ENCODE measurements at regions not wholly inside any gene's neighbourhood (a gene's known extent, or its start where the extent isn't known, plus 50 kb on each side); places are given as distances from the start of the nearest gene placed in this dataset.

DNA sequence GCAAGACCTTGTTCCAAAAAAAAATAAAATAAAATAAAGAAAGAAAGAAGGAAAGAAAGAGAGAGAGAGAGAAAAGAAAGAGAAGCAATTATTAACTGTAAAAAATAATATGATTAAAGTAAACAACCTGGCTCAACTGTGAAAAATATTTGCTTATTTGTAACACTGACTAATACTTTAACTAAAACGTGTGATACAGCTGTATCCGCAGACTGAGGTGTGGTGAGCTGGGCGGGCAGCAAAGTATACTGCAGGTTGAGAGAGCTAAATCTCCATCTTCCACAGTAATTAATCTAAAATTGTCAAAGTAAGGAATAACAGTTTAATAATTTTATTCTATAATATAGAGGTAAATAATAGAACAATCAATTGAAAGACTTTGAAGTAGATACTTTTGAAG, 145.5 kb upstream of the FAM241A start:
- Histone ChIP-seq H3K4ac (replicated peaks; ENCODE audit: insufficient read length, low read depth, low read length) (no peak overlapping the region), H4K8ac (ENCODE audit: extremely low read depth, insufficient read depth, low read length) (no peak overlapping the region), H3K4me2 (ENCODE audit: insufficient read depth in 1 of 2, low read depth in 2 of 2, low read length in 2 of 2) (no peak overlapping the region), H3K23me2 (ENCODE audit: low read depth, low read length) (no peaks in the 10 kb centered on the region), H2BK120ac (replicated peaks; ENCODE audit: low read depth, low read length) (no peak overlapping the region), H3K27me3 (replicated peaks in 1 of 4; ENCODE audit: control insufficient read depth in 3 of 4, extremely low read depth in 1 of 4, insufficient read depth in 3 of 4, low read length in 3 of 4) (no peaks in the 10 kb centered on the region), H2BK20ac (ENCODE audit: low read length) (no peak overlapping the region), H3K9me3 (ENCODE audit: insufficient read depth in 2 of 2, low read depth in 1 of 2, low read length in 1 of 2) (no peaks in the 10 kb centered on the region), H3K79me2 (ENCODE audit: control insufficient read depth in 1 of 2, insufficient read depth in 2 of 2, low read length in 2 of 2) (no peaks in the 10 kb centered on the region), H3K4me1 (replicated peaks in 1 of 4; ENCODE audit: control insufficient read depth in 3 of 4, insufficient read depth in 4 of 4, low read length in 3 of 4) (0 out of 7 replicates have a peak, but pooled peaks cover 0 to 2% (median 0%) of the 10 kb centered on the region in 4 experiments), H4K20me1 (replicated peaks in 1 of 2; ENCODE audit: control insufficient read depth in 1 of 2, insufficient read depth in 2 of 2, low read length in 2 of 2) (no peaks in the 10 kb centered on the region), H3K14ac (ENCODE audit: insufficient read length) (no peak overlapping the region), H4K91ac (replicated peaks; ENCODE audit: insufficient read length, low read length) (no peak overlapping the region), H4K5ac (ENCODE audit: insufficient read length, low read depth, low read length) (no peak overlapping the region), H3K4me3 (ENCODE audit: extremely low read depth in 1 of 4, insufficient read depth in 2 of 4, low read depth in 3 of 4, low read length in 4 of 4) (no peak overlapping the region), H2BK12ac (ENCODE audit: low read depth, low read length) (no peak overlapping the region), H3K23ac (ENCODE audit: insufficient read length) (no peak overlapping the region), H3K18ac (ENCODE audit: extremely low read depth, low read length) (no peak overlapping the region), H2BK5ac (ENCODE audit: low read depth, low read length) (no peak overlapping the region), H2AFZ (ENCODE audit: low read length) (no peak overlapping the region), H2BK15ac (ENCODE audit: low read length) (no peak overlapping the region), H3K79me1 (ENCODE audit: low read depth, low read length) (no peaks in the 10 kb centered on the region), H2AK5ac (ENCODE audit: low read depth, low read length) (no peak overlapping the region), H3K56ac (replicated peaks; ENCODE audit: insufficient read length, low read depth, low read length) (no peak overlapping the region), H3K27ac (ENCODE audit: low read depth, low read length) (no peak overlapping the region), H3K9ac (replicated peaks in 1 of 4; ENCODE audit: extremely low read depth in 1 of 4, low read depth in 3 of 4, low read length in 3 of 4) (no peak overlapping the region), H3K36me3 (ENCODE audit: control insufficient read depth in 2 of 4, insufficient read depth in 4 of 4, low read length in 3 of 4) (no peaks in the 10 kb centered on the region)
- ChIA-PET CTCF (ENCODE audit: partially characterized antibody) (interaction anchor here (1.2 kb wide), 1 partner anchor 12 kb away, joined by 3 read pairs; no protein-coding TSS in a partner anchor), POLR2A (ENCODE audit: partially characterized antibody) (no interaction called here)
- no peak for DNase-seq (ENCODE audit: low read depth in 1 of 2, low spot score in 2 of 2)
- no peak for TF ChIP-seq BCL11A (IDR thresholded peaks at IDR 0.05; ENCODE audit: low read depth in 2 of 2, low read length in 2 of 2)
- FAIRE-seq = no peak
- WGBS, 2 experiments (ENCODE audit: extremely low coverage in 1 of 2, insufficient coverage in 1 of 2, insufficient read length in 1 of 2, insufficient replicate concordance in 2 of 2, low coverage in 1 of 2, low lambda C conversion rate in 2 of 2, missing lambda C conversion rate in 1 of 2) = 97% methylated on average over 3 of the region's 3 CpGs; no CpG with 5 or more reads in 1 of the 2 experiments
